CD14-positive monocyte (primary cell): ENCODE measurements at regions not wholly inside any gene's neighbourhood (a gene's known extent, or its start where the extent isn't known, plus 50 kb on each side); places are given as distances from the start of the nearest gene placed in this dataset.
"Not testable (repeated sequence)": the region's sequence is repeated elsewhere in the genome, so short reads cannot be mapped to it uniquely, and the experiment has no call there.

Source experiments
- DNase-seq, 3 donors: peaks; one replicate each; pipeline ENCODE4 v3.0.0-alpha.2; 2011 to 2022
- H2AFZ ChIP-seq: 2 replicates; pipeline ENCODE4 v1.6.0; 2012; ENCODE audit warnings: mild to moderate bottlenecking, low read depth, low read length, inconsistent platforms; ENCODE audit not compliant: insufficient read depth, poor library complexity, severe bottlenecking
- H3K27ac ChIP-seq, 2 donors: 1 replicate in 1 of 2; 2 replicates in 1 of 2; pipeline ENCODE4 v1.5.1; 2012 to 2013; ENCODE audit warnings: low read length in 2 of 2, control low read depth in 1 of 2, inconsistent platforms in 1 of 2, low read depth in 1 of 2, mild to moderate bottlenecking in 1 of 2
- H3K27me3 ChIP-seq, 2 donors: one replicate each; pipeline versions ENCODE4 v1.6.0 to v1.6.1; 2011 to 2013; ENCODE audit warnings: low read length in 2 of 2; ENCODE audit not compliant: control insufficient read depth in 2 of 2, insufficient read depth in 2 of 2
- H3K36me3 ChIP-seq, 2 donors: replicated peaks in 1 of 2; 1 replicate in 1 of 2; 2 replicates in 1 of 2; pipeline versions ENCODE4 v1.5.1 to v1.6.1; 2012 to 2013; ENCODE audit warnings: low read length in 2 of 2, control low read depth in 1 of 2, inconsistent platforms in 1 of 2, mild to moderate bottlenecking in 1 of 2; ENCODE audit not compliant: insufficient read depth in 2 of 2, control insufficient read depth in 1 of 2
- H3K4me1 ChIP-seq, 2 donors: 1 replicate in 1 of 2; 2 replicates in 1 of 2; pipeline versions ENCODE4 v1.5.1 to v1.6.1; 2012 to 2013; ENCODE audit warnings: low read length in 2 of 2, control low read depth in 1 of 2, inconsistent platforms in 1 of 2, mild to moderate bottlenecking in 1 of 2, moderate library complexity in 1 of 2; ENCODE audit not compliant: insufficient read depth in 2 of 2, control insufficient read depth in 1 of 2
- H3K4me2 ChIP-seq: replicated peaks from 2 replicates; pipeline ENCODE3; 2012; ENCODE audit warnings: low read length, moderate library complexity, mild to moderate bottlenecking; ENCODE audit not compliant: poor library complexity, severe bottlenecking; ENCODE audit errors: extremely low read depth
- H3K4me3 ChIP-seq, 3 experiments: fragments of 200-600 bp in 1 of 3; sonication (generic) in 1 of 3; replicated peaks in 1 of 3; 1 replicate in 2 of 3; 2 replicates in 1 of 3; pipeline ENCODE4 v1.5.1; 2011 to 2013; ENCODE audit warnings: low read length in 3 of 3, mild to moderate bottlenecking in 3 of 3, control low read depth in 2 of 3, low read depth in 2 of 3, inconsistent platforms in 1 of 3, moderate library complexity in 1 of 3
- H3K79me2 ChIP-seq: 2 replicates; pipeline ENCODE4 v1.6.0; 2012; ENCODE audit warnings: mild to moderate bottlenecking, control low read depth, inconsistent platforms, low read length, moderate library complexity; ENCODE audit not compliant: insufficient read depth
- H3K9ac ChIP-seq: 2 replicates; pipeline ENCODE4 v1.6.0; 2017; ENCODE audit warnings: low read length, mild to moderate bottlenecking; ENCODE audit not compliant: insufficient read depth, poor library complexity, severe bottlenecking
- H3K9me3 ChIP-seq, 2 donors: replicated peaks in 1 of 2; 1 replicate in 1 of 2; 2 replicates in 1 of 2; pipeline versions ENCODE4 v1.5.1 to v1.6.1; 2012 to 2013; ENCODE audit warnings: low read length in 2 of 2, control low read depth in 1 of 2; ENCODE audit not compliant: control insufficient read depth in 1 of 2, insufficient read depth in 1 of 2
- H4K20me1 ChIP-seq: 2 replicates; pipeline ENCODE4 v1.6.0; 2012; ENCODE audit warnings: mild to moderate bottlenecking, low read length, control low read depth, moderate library complexity; ENCODE audit not compliant: insufficient read depth
- H3K27ac Mint-ChIP-seq, 7 donors: one replicate each; pipeline ENCODE4 v1.8.0; 2020; ENCODE audit warnings: mild to moderate bottlenecking in 7 of 7, mixed read lengths in 7 of 7, moderate library complexity in 6 of 7, inconsistent platforms in 2 of 7
- H3K27me3 Mint-ChIP-seq, 3 donors: one replicate each; pipeline ENCODE4 v1.8.0; 2021 to 2022; ENCODE audit warnings: low read depth in 3 of 3, mild to moderate bottlenecking in 3 of 3, mixed read lengths in 3 of 3, moderate library complexity in 3 of 3, inconsistent platforms in 1 of 3
- H3K36me3 Mint-ChIP-seq, 2 donors: one replicate each; pipeline ENCODE4 v1.8.0; 2020; ENCODE audit warnings: mixed read lengths in 2 of 2, inconsistent platforms in 1 of 2, mild to moderate bottlenecking in 1 of 2
- H3K4me1 Mint-ChIP-seq: one replicate; pipeline ENCODE4 v1.8.0; 2020; ENCODE audit warnings: mild to moderate bottlenecking, mixed read lengths
- H3K4me3 Mint-ChIP-seq, 2 donors: one replicate each; pipeline ENCODE4 v1.8.0; 2020; ENCODE audit warnings: mild to moderate bottlenecking in 2 of 2, mixed read lengths in 2 of 2, moderate library complexity in 1 of 2
- H3K9me3 Mint-ChIP-seq, 7 donors: one replicate each; pipeline ENCODE4 v1.8.0; 2020 to 2022; ENCODE audit warnings: mixed read lengths in 7 of 7, mild to moderate bottlenecking in 6 of 7, moderate library complexity in 6 of 7, inconsistent platforms in 2 of 7
- CTCF ChIP-seq: fragments of 200-600 bp; IDR thresholded peaks from one replicate; pipeline ENCODE4 v1.8.0; 2022; ENCODE audit warnings: antibody characterized with exemption, mild to moderate bottlenecking
- WGBS: methylation state at CpG from one replicate; pipeline ENCODE4 v1.1.5; 2013; ENCODE audit warnings: missing lambda C conversion rate; ENCODE audit not compliant: insufficient coverage; 5-methylcytosine and 5-hydroxymethylcytosine counted together
- intact Hi-C, 2 donors: fragments of 100-400 bp; cut with micrococcal nuclease; formaldehyde crosslinking; loops; one replicate each; pipeline versions ENCODE4 v1.15.0 to v1.15.1; 2023

GRCh38 chr19:28546148-28546685, 666.7 kb downstream of the UQCRFS1 start:
- TF ChIP-seq CTCF, result no peak
- no peak overlapping the region for H2AFZ ChIP-seq
- no peaks in the 10 kb centered on the region for H3K4me1 ChIP-seq

GRCh38 chr19:28545397-28545796, 667.6 kb downstream of the UQCRFS1 start:
- intact Hi-C loops, H3K9me3 Mint-ChIP-seq, H3K79me2 ChIP-seq, H3K36me3 Mint-ChIP-seq, H3K9me3 ChIP-seq, H3K4me1 Mint-ChIP-seq, H3K4me3 ChIP-seq, H3K4me2 ChIP-seq, H3K27me3 ChIP-seq, DNase-seq, H3K27ac Mint-ChIP-seq, H3K27me3 Mint-ChIP-seq, H3K36me3 ChIP-seq, H2AFZ ChIP-seq, H3K27ac ChIP-seq, H3K9ac ChIP-seq, H3K4me3 Mint-ChIP-seq, H4K20me1 ChIP-seq, H3K4me1 ChIP-seq: not testable (repeated sequence)
- WGBS, result 95% methylated on average over 4 of the region's 7 CpGs

More at GRCh38 chr19:28546148-28546685, 666.7 kb downstream of the UQCRFS1 start:
- H3K9ac ChIP-seq, result no peak overlapping the region
- no peaks in the 10 kb centered on the region for H3K4me1 Mint-ChIP-seq
- no peak overlapping the region for H3K4me3 Mint-ChIP-seq
- no peak overlapping the region for H3K27ac ChIP-seq
- H3K27me3 ChIP-seq, result no peaks in the 10 kb centered on the region
- peaks cover 0 to 8% (median 0%) of the 10 kb centered on the region in 7 donors for H3K9me3 Mint-ChIP-seq
- no peaks in the 10 kb centered on the region for H3K36me3 ChIP-seq
- H3K4me3 ChIP-seq, result no peak overlapping the region
- H3K9me3 ChIP-seq, result no peaks in the 10 kb centered on the region
- intact Hi-C loops, result no loop called here
- 97% methylated on average over 8 of the region's 10 CpGs for WGBS
- DNase-seq, result no peak
- no peaks in the 10 kb centered on the region for H3K79me2 ChIP-seq
- no peaks in the 10 kb centered on the region for H3K36me3 Mint-ChIP-seq
- H4K20me1 ChIP-seq, result no peaks in the 10 kb centered on the region
- no peak overlapping the region for H3K27ac Mint-ChIP-seq
- H3K4me2 ChIP-seq, result no peak overlapping the region
- peaks cover 0 to 3% (median 3%) of the 10 kb centered on the region in 3 donors for H3K27me3 Mint-ChIP-seq
